ENCODE measurements at regions not wholly inside any gene's neighbourhood (a gene's known extent, or its start where the extent isn't known, plus 50 kb on each side); places are given as distances from the start of the nearest gene placed in this dataset.

- DNase-seq, result no peak
- no peak overlapping the region for H3K4me3 ChIP-seq (ENCODE audit: low read length)
- intact Hi-C loops (cut with micrococcal nuclease), result no loop called here
- no peak overlapping the region for H2AFZ ChIP-seq (ENCODE audit: low read length)
- H3K79me2 ChIP-seq (ENCODE audit: low read length), result no peaks in the 10 kb centered on the region
- no peaks in the 10 kb centered on the region for H3K27me3 ChIP-seq (ENCODE audit: low read length)
- H3K9me3 ChIP-seq (ENCODE audit: low read length), result no peaks in the 10 kb centered on the region
- H3K27ac ChIP-seq (ENCODE audit: low read length), result no peak overlapping the region
- BruUV-seq (replicated peaks), result no TSS peak
- no peaks in the 10 kb centered on the region for H3K9me2 ChIP-seq (replicated peaks; ENCODE audit: low read length)
- ChIA-PET POLR2A (ENCODE audit: unreplicated experiment) (no interaction called here), CTCF (no interaction called here)
- H3F3A ChIP-seq (ENCODE audit: low read length, unreplicated experiment), result no peaks in the 10 kb centered on the region
- H3K36me3 ChIP-seq (ENCODE audit: low read depth, low read length), result no peaks in the 10 kb centered on the region
- ATAC-seq, result no peak
- no peaks in the 10 kb centered on the region for H4K20me1 ChIP-seq (ENCODE audit: low read length)
- H3K4me2 ChIP-seq (ENCODE audit: low read length), result no peak overlapping the region
- H3K4me1 ChIP-seq (ENCODE audit: insufficient read depth, low read length), result no peaks in the 10 kb centered on the region
- TF ChIP-seq EZH2 (IDR thresholded peaks at IDR 0.05; ENCODE audit: low read length, unreplicated experiment), result no peak
- TF ChIP-seq EZH2phosphoT487 (IDR thresholded peaks at IDR 0.05; ENCODE audit: borderline replicate concordance, low read length), result no peak
- TF ChIP-seq CTCF (conservative IDR thresholded peaks at IDR 0.05; ENCODE audit: low read depth, low read length), result no peak
- no peak overlapping the region for H3K9ac ChIP-seq (ENCODE audit: low read length)
These were observed 105.3 kb upstream of the KHDRBS2 start for GRCh38 chr6:62391358-62391757.

- ChIA-PET CTCF (no interaction called here), POLR2A (ENCODE audit: unreplicated experiment) (no interaction called here)
- no peaks in the 10 kb centered on the region for H3K79me2 ChIP-seq (ENCODE audit: low read length)
These were observed 104.4 kb upstream of the KHDRBS2 start for GRCh38 chr6:62390401-62390800.

More at GRCh38 chr6:62390401-62390800, 104.4 kb upstream of the KHDRBS2 start:
- Histone ChIP-seq H3K9me3 (ENCODE audit: low read length) (no peaks in the 10 kb centered on the region), H3K27ac (ENCODE audit: low read length) (no peak overlapping the region), H3K9ac (ENCODE audit: low read length) (no peak overlapping the region), H3F3A (ENCODE audit: low read length, unreplicated experiment) (no peaks in the 10 kb centered on the region), H3K4me1 (ENCODE audit: insufficient read depth, low read length) (no peaks in the 10 kb centered on the region), H3K27me3 (ENCODE audit: low read length) (no peaks in the 10 kb centered on the region), H2AFZ (ENCODE audit: low read length) (no peak overlapping the region), H3K4me3 (ENCODE audit: low read length) (no peak overlapping the region), H3K4me2 (ENCODE audit: low read length) (no peak overlapping the region), H3K36me3 (ENCODE audit: low read depth, low read length) (no peaks in the 10 kb centered on the region), H4K20me1 (ENCODE audit: low read length) (no peaks in the 10 kb centered on the region), H3K9me2 (replicated peaks; ENCODE audit: low read length) (no peaks in the 10 kb centered on the region)
- peak; percentile 60 for DNase-seq
- intact Hi-C loops (cut with micrococcal nuclease), result no loop called here
- ATAC-seq, result peak; percentile 70
- TF ChIP-seq EZH2 (IDR thresholded peaks at IDR 0.05; ENCODE audit: low read length, unreplicated experiment), result no peak
- no peak for TF ChIP-seq EZH2phosphoT487 (IDR thresholded peaks at IDR 0.05; ENCODE audit: borderline replicate concordance, low read length)
- no peak for TF ChIP-seq CTCF (conservative IDR thresholded peaks at IDR 0.05; ENCODE audit: low read depth, low read length)
- BruUV-seq (replicated peaks), result no TSS peak
